ENCODE measurements at regions not wholly inside any gene's neighbourhood (a gene's known extent, or its start where the extent isn't known, plus 50 kb on each side); places are given as distances from the start of the nearest gene placed in this dataset.

- Histone ChIP-seq H2AFZ (no peak overlapping the region), H3K27ac (no peak overlapping the region)
- 80% methylated on average over 3 of the region's 3 CpGs for WGBS (ENCODE audit: low lambda C conversion rate, missing lambda C conversion rate)
Observed at GRCh38 chr7:137130751-137131158, 212.8 kb downstream of the PTN start.

GRCh38 chr7:137129025-137129424, 214.5 kb downstream of the PTN start:
- Histone ChIP-seq H3K9me3 (ENCODE audit: low read depth) (no peaks in the 10 kb centered on the region), H3K27me3 (no peaks in the 10 kb centered on the region), H3K4me2 (no peak overlapping the region), H4K20me1 (ENCODE audit: insufficient read depth, poor library complexity, severe bottlenecking) (no peaks in the 10 kb centered on the region), H3K4me1 (ENCODE audit: insufficient read depth) (no peaks in the 10 kb centered on the region), H3K36me3 (replicated peaks; ENCODE audit: insufficient read depth, low read depth) (no peaks in the 10 kb centered on the region), H3K79me2 (no peaks in the 10 kb centered on the region), H3K9me2 (replicated peaks; ENCODE audit: insufficient read depth) (no peaks in the 10 kb centered on the region), H2AFZ (no peak overlapping the region), H3K4me3 (no peak overlapping the region), H3K27ac (no peak overlapping the region)
- DNase-seq (ENCODE audit: low spot score) = no peak
- 95% methylated on average over 4 of the region's 4 CpGs for WGBS (ENCODE audit: low lambda C conversion rate, missing lambda C conversion rate)
- TF ChIP-seq EZH2phosphoT487 (IDR thresholded peaks at IDR 0.05; ENCODE audit: low read depth, severe bottlenecking, unreplicated experiment) (no peak), CTCF (IDR thresholded peaks at IDR 0.05; ENCODE audit: poor library complexity) (no peak), EZH2 (IDR thresholded peaks at IDR 0.05; ENCODE audit: borderline replicate concordance) (no peak)

More at GRCh38 chr7:137130751-137131158, 212.8 kb downstream of the PTN start:
- Histone ChIP-seq H3K9me2 (replicated peaks; ENCODE audit: insufficient read depth) (no peaks in the 10 kb centered on the region), H3K9me3 (ENCODE audit: low read depth) (no peaks in the 10 kb centered on the region), H4K20me1 (ENCODE audit: insufficient read depth, poor library complexity, severe bottlenecking) (no peaks in the 10 kb centered on the region), H3K4me3 (no peak overlapping the region), H3K79me2 (no peaks in the 10 kb centered on the region), H3K27me3 (no peaks in the 10 kb centered on the region), H3K36me3 (replicated peaks; ENCODE audit: insufficient read depth, low read depth) (no peaks in the 10 kb centered on the region), H3K4me2 (no peak overlapping the region), H3K4me1 (ENCODE audit: insufficient read depth) (no peaks in the 10 kb centered on the region)
- DNase-seq (ENCODE audit: low spot score) = no peak
- TF ChIP-seq EZH2 (IDR thresholded peaks at IDR 0.05; ENCODE audit: borderline replicate concordance) = no peak
- no peak for TF ChIP-seq CTCF (IDR thresholded peaks at IDR 0.05; ENCODE audit: poor library complexity)
- TF ChIP-seq EZH2phosphoT487 (IDR thresholded peaks at IDR 0.05; ENCODE audit: low read depth, severe bottlenecking, unreplicated experiment) = no peak

- 87% methylated on average over 2 of the region's 2 CpGs for WGBS (ENCODE audit: low lambda C conversion rate, missing lambda C conversion rate)
- TF ChIP-seq EZH2 (IDR thresholded peaks at IDR 0.05; ENCODE audit: borderline replicate concordance) = no peak
- no peak for TF ChIP-seq EZH2phosphoT487 (IDR thresholded peaks at IDR 0.05; ENCODE audit: low read depth, severe bottlenecking, unreplicated experiment)
- TF ChIP-seq CTCF (IDR thresholded peaks at IDR 0.05; ENCODE audit: poor library complexity) = no peak
- H3K4me1 ChIP-seq (ENCODE audit: insufficient read depth) = no peaks in the 10 kb centered on the region
- H3K79me2 ChIP-seq = no peaks in the 10 kb centered on the region
- H3K9me3 ChIP-seq (ENCODE audit: low read depth) = no peaks in the 10 kb centered on the region
- H2AFZ ChIP-seq = no peak overlapping the region
- DNase-seq (ENCODE audit: low spot score) = no peak
- H3K27me3 ChIP-seq = no peaks in the 10 kb centered on the region
- no peaks in the 10 kb centered on the region for H3K36me3 ChIP-seq (replicated peaks; ENCODE audit: insufficient read depth, low read depth)
- H3K9me2 ChIP-seq (replicated peaks; ENCODE audit: insufficient read depth) = no peaks in the 10 kb centered on the region
- no peak overlapping the region for H3K4me3 ChIP-seq
- H4K20me1 ChIP-seq (ENCODE audit: insufficient read depth, poor library complexity, severe bottlenecking) = no peaks in the 10 kb centered on the region
- H3K4me2 ChIP-seq = no peak overlapping the region
- no peak overlapping the region for H3K27ac ChIP-seq
Observed at GRCh38 chr7:137127806-137128205, 215.7 kb downstream of the PTN start.

- Histone ChIP-seq H3K4me1 (ENCODE audit: insufficient read depth) (no peaks in the 10 kb centered on the region), H3K4me2 (no peak overlapping the region), H3K27ac (no peak overlapping the region), H3K36me3 (replicated peaks; ENCODE audit: insufficient read depth, low read depth) (no peaks in the 10 kb centered on the region), H3K27me3 (no peaks in the 10 kb centered on the region), H4K20me1 (ENCODE audit: insufficient read depth, poor library complexity, severe bottlenecking) (no peaks in the 10 kb centered on the region), H3K4me3 (no peak overlapping the region), H3K79me2 (no peaks in the 10 kb centered on the region), H3K9me2 (replicated peaks; ENCODE audit: insufficient read depth) (no peaks in the 10 kb centered on the region), H2AFZ (no peak overlapping the region), H3K9me3 (ENCODE audit: low read depth) (no peaks in the 10 kb centered on the region)
- 91% methylated on average over 1 of the region's 1 CpG for WGBS (ENCODE audit: low lambda C conversion rate, missing lambda C conversion rate)
- DNase-seq (ENCODE audit: low spot score) = no peak
- TF ChIP-seq CTCF (IDR thresholded peaks at IDR 0.05; ENCODE audit: poor library complexity) (no peak), EZH2phosphoT487 (IDR thresholded peaks at IDR 0.05; ENCODE audit: low read depth, severe bottlenecking, unreplicated experiment) (no peak), EZH2 (IDR thresholded peaks at IDR 0.05; ENCODE audit: borderline replicate concordance) (no peak)
Observed at GRCh38 chr7:137127058-137127457, 216.5 kb downstream of the PTN start.
